Uterus (tissue), 2 donors: ENCODE measurements at regions not wholly inside any gene's neighbourhood (a gene's known extent, or its start where the extent isn't known, plus 50 kb on each side); places are given as distances from the start of the nearest gene placed in this dataset.

Source experiments
- CTCF ChIP-seq, 4 experiments: fragments of 200-600 bp in 2 of 4; fragments of 450-650 bp in 2 of 4; sonication (generic) in 2 of 4; IDR thresholded peaks; one replicate each; pipeline ENCODE4 v1.5.1; 2016 to 2019; ENCODE audit warnings: antibody characterized with exemption in 4 of 4, mild to moderate bottlenecking in 2 of 4, moderate library complexity in 1 of 4
- POLR2A ChIP-seq, 2 donors: fragments of 450-650 bp; IDR thresholded peaks; one replicate each; pipeline ENCODE4 v1.6.1; 2016; ENCODE audit warnings: antibody characterized with exemption in 2 of 2, mild to moderate bottlenecking in 1 of 2, moderate library complexity in 1 of 2

DNA sequence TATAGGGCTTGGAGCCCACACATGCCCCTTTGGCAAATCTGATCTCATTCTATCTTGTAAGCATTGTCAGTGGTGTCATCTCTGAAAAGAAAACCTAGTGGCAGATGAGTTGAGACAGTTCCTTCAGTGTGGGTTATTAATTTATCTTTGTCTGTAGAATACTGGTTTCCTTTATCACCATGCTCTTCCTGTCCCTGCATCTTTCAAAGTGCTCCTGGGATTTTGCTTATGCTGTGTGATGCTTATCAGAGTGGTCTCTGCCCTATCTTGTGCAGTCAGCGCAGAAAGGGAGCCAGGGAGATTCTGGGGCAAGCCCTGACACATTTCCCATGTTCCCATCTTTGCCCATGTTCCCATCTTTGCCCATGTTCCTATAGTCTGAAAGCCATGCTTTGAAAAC lies 402.9 kb downstream of the RWDD3 start:
- TF ChIP-seq CTCF (IDR thresholded peaks at IDR 0.05) (no peak), POLR2A (IDR thresholded peaks at IDR 0.05) (no peak)
